Aorta (tissue), 5 donors: ENCODE measurements at regions not wholly inside any gene's neighbourhood (a gene's known extent, or its start where the extent isn't known, plus 50 kb on each side); places are given as distances from the start of the nearest gene placed in this dataset.

Source experiments
- ATAC-seq: fragments of 200-7000 bp; cut with Tn5 transposase; one replicate; pipeline ENCODE4 v1.9.1; 2022; ENCODE audit warnings: moderate library complexity; ENCODE audit not compliant: low FRiP score
- DNase-seq, 2 donors: peaks; one replicate each; pipeline ENCODE4 v3.0.0-alpha.2; 2020
- H3K27ac ChIP-seq, 2 donors: one replicate each; pipeline ENCODE4 v1.5.1; 2013; ENCODE audit warnings: low read length in 2 of 2, mild to moderate bottlenecking in 2 of 2, moderate library complexity in 2 of 2, control low read depth in 1 of 2, inconsistent platforms in 1 of 2, low read depth in 1 of 2
- H3K27me3 ChIP-seq, 2 donors: one replicate each; pipeline ENCODE4 v1.6.1; 2013; ENCODE audit warnings: control low read depth in 1 of 2, low read length in 1 of 2, mild to moderate bottlenecking in 1 of 2, moderate library complexity in 1 of 2; ENCODE audit not compliant: insufficient read depth in 2 of 2, control insufficient read depth in 1 of 2
- H3K36me3 ChIP-seq, 2 donors: one replicate each; pipeline ENCODE4 v1.6.1; 2013; ENCODE audit warnings: control low read depth in 1 of 2, low read length in 1 of 2, mild to moderate bottlenecking in 1 of 2; ENCODE audit not compliant: insufficient read depth in 2 of 2, control insufficient read depth in 1 of 2
- H3K4me1 ChIP-seq, 2 donors: one replicate each; pipeline ENCODE4 v1.6.1; 2013; ENCODE audit warnings: low read length in 2 of 2, control low read depth in 1 of 2, mild to moderate bottlenecking in 1 of 2, moderate library complexity in 1 of 2; ENCODE audit not compliant: insufficient read depth in 2 of 2, control insufficient read depth in 1 of 2
- H3K4me3 ChIP-seq, 2 donors: one replicate each; pipeline ENCODE4 v1.5.1; 2013; ENCODE audit warnings: low read length in 2 of 2, control low read depth in 1 of 2, mild to moderate bottlenecking in 1 of 2
- H3K9me3 ChIP-seq: one replicate; pipeline ENCODE4 v1.6.1; 2013; ENCODE audit warnings: mild to moderate bottlenecking, low read length; ENCODE audit not compliant: control insufficient read depth
- WGBS, 2 donors: extraction: QIAGEN DNeasy Blood & Tissue Kit; methylation state at CpG; one replicate each; pipeline ENCODE4 v1.1.7; 2013; 5-methylcytosine and 5-hydroxymethylcytosine counted together
- intact Hi-C, 2 donors: fragments of 100-400 bp; cut with DNase I; formaldehyde crosslinking; loops; one replicate each; pipeline versions ENCODE4 v1.14.2 to v1.15.0; 2022
- donor health status: healthy with polysubstance abuse.
- donor health status: Bipolar disorder and iron deficiency.
- donor health status: DM: no; HTN: no; CAD: no.
- donor health status: DM: no; HTN: no; CAD: no.
- donor health status: DM: yes; HTN: yes; CAD: no.

DNA sequence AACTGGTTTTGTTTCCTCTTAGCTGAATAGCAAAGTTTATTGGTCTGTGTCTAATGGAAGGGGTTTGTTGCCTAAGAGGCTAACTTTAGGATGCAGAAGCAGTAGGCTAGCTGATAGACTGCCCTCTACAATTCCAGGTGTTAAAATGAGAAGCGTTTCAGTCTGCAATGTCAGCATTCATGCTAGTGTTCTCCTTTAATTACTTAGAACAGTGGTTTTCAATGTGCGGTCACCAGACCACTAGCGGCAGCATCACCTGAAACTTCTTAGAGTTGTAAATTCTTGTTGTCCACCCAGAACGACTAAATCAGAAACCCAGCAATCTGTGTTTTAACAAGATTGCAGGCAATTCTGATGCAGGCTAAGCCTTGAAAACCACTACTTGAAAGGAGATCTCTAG, 392.9 kb downstream of the IPMK start:
- intact Hi-C loops, result no loop called here
- WGBS, 2 donors, result 87 to 90% methylated on average over 4 of the region's 4 CpGs
- Histone ChIP-seq H3K36me3 (no peaks in the 10 kb centered on the region), H3K4me3 (no peak overlapping the region), H3K9me3 (no peaks in the 10 kb centered on the region), H3K4me1 (no peaks in the 10 kb centered on the region), H3K27me3 (no peaks in the 10 kb centered on the region), H3K27ac (no peak overlapping the region)
- DNase-seq, result no peak
- ATAC-seq, result no peak

DNA sequence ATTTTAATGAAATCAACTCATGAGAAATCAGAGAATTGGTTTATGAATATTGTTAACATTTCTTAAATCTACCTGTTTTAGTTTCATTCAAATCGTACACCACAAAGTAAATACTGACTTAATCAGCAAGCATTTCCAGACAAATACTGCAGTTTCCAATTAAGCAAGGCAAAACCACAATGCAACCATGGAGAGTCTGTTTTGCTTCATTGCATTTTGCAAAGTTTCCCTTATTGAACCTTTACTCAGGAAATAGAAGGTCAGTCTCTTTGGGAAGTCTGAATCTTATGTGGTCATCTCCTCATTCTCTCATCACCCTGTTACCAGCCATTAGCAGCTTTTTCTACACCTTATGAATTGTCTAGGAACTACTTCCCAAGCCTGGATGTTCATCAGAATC, 400.5 kb downstream of the IPMK start:
- WGBS, 2 donors, result 37 to 63% methylated on average over 1 of the region's 1 CpG
- H3K4me1 ChIP-seq, result no peaks in the 10 kb centered on the region
- no peaks in the 10 kb centered on the region for H3K27me3 ChIP-seq
- DNase-seq (no peak), ATAC-seq (no peak)
- intact Hi-C loops, result no loop called here
- H3K4me3 ChIP-seq, result no peak overlapping the region
- H3K36me3 ChIP-seq, result no peaks in the 10 kb centered on the region
- no peaks in the 10 kb centered on the region for H3K9me3 ChIP-seq
- H3K27ac ChIP-seq, result no peak overlapping the region

DNA sequence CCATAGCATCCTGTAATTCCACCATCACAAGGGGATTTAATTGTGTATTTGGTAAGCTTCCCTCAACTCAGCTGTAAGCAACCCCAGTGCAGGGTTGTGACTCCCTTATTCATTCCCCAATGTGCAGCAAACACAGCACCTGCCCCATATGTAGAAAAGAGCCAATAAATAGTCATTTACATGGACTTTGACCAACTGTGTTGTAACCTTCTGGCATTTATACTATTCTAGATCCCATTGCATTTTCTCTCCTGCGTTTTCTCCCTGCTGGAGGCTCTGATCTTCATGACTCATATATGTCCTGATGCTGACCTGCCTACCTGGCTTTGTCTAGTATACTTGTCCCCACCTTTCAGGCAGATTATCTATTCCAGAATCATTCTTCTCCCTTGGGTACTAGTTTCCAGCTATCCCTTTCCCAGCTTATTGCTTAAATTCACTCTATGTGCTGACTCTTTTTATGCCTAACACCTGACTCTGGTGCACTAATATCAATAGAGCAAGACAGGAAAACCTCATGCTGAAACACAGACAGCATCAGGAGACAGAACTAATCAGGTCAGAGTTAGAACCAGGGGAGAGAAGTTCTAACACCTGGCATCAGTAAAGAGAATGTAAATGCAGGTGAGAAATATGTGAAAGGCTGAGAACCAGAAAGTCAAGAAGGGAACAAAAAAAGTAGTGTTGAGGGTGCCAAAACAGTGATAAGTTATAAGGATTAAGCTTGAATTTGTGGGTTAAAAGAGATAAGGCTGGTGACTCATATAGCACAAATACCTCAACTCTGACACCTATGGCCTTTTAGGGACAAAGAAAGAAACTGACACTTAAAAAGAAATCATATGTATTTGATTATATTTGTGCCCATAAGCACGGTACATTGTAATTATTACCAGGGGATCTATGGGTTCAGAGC, 402.7 kb downstream of the IPMK start:
- intact Hi-C loops, result no loop called here
- H3K27me3 ChIP-seq, result peaks cover 0 to 2% of the 10 kb centered on the region in 2 donors
- no peaks in the 10 kb centered on the region for H3K9me3 ChIP-seq
- H3K36me3 ChIP-seq, result no peaks in the 10 kb centered on the region
- no peak for DNase-seq
- WGBS, 2 donors, result 25 to 43% methylated on average over 2 of the region's 2 CpGs
- no peaks in the 10 kb centered on the region for H3K4me1 ChIP-seq
- H3K27ac ChIP-seq, result no peak overlapping the region
- no peak for ATAC-seq
- H3K4me3 ChIP-seq, result no peak overlapping the region

DNA sequence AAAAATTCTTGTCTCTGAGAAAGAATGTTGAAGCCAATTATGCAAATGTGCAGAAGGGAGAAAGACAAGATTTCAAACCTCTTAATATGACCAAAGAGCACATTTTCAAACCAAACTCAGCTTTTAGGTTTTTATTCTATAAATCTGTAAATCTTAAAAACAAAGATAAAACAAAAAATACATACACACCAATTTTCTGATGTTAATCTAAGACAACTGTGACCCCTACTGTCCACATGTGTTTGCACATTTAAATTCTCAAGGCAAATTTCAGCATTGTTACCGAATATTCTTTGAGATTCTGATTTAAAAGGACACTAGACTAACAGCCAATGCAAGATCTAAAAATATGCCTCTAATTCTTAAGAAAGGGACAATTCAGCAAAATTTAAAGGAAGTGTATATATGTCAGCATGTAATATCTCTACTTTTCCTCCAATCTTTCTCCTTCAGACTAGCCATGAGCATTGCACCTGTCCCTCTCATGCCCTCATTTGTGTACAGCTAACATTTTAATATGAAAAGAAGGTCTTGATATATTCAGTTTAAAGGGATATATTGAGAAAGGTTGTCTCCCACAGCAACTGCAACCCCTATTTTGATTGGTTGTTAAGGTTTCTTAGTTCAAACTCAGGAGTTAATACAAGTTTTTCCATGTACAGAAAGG, 417.9 kb downstream of the IPMK start:
- Histone ChIP-seq H3K9me3 (no peaks in the 10 kb centered on the region), H3K27ac (no peak overlapping the region), H3K36me3 (no peaks in the 10 kb centered on the region), H3K4me3 (no peak overlapping the region), H3K4me1 (no peaks in the 10 kb centered on the region), H3K27me3 (peaks cover 0 to 3% of the 10 kb centered on the region in 2 donors)
- DNase-seq (no peak), ATAC-seq (no peak)
- 5 to 9% methylated on average over 1 of the region's 1 CpG for WGBS, 2 donors
- intact Hi-C loops, result loop anchor here in 1 of 2 donors (5.0 to 10.0 kb wide), 2 partner anchors 273 to 505 kb away; no protein-coding TSS in a partner anchor

DNA sequence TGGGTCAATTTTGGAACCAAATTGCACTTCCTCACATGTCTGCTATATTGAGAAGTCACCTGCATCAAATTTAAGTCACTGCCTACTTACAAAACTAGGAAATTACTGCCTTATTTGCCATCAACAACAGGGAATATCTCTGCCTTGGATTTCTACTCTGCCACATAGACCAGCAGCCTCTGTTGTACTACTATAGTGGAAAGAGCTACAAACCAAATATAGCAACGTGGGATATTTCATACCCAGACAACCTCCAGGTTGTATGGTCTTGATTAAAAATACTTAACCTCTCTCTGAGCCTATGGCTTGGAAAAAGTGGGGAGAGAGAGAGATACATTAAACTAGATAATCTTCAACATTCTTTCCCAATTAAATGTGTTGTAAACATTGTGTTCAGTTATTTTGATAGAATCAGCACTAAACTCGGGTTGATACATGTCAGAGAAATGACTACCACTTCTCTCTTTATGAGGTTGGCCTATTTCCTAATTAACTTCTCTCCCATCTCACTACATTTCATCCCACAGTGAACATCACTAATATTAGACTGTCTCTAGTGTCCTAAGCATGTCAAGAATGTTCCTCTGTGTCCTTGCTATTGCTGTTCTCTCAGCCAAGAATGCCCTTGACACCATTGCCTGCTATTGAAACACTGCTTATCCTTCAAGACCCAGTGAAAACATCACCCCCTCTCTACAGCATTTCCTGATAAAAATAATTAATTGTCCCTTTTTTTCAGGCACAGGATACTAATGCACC, 421.2 kb downstream of the IPMK start:
- H3K27me3 ChIP-seq, result peaks cover 0 to 3% of the 10 kb centered on the region in 2 donors
- intact Hi-C loops, result loop anchor here in 1 of 2 donors (10.0 kb wide), 1 partner anchor 502 kb away; no protein-coding TSS in a partner anchor
- DNase-seq (no peak), ATAC-seq (no peak)
- WGBS, 2 donors, result 31 to 47% methylated on average over 2 of the region's 2 CpGs
- H3K4me3 ChIP-seq, result no peak overlapping the region
- H3K27ac ChIP-seq, result no peak overlapping the region
- H3K36me3 ChIP-seq, result no peaks in the 10 kb centered on the region
- H3K9me3 ChIP-seq, result no peaks in the 10 kb centered on the region
- H3K4me1 ChIP-seq, result no peaks in the 10 kb centered on the region

DNA sequence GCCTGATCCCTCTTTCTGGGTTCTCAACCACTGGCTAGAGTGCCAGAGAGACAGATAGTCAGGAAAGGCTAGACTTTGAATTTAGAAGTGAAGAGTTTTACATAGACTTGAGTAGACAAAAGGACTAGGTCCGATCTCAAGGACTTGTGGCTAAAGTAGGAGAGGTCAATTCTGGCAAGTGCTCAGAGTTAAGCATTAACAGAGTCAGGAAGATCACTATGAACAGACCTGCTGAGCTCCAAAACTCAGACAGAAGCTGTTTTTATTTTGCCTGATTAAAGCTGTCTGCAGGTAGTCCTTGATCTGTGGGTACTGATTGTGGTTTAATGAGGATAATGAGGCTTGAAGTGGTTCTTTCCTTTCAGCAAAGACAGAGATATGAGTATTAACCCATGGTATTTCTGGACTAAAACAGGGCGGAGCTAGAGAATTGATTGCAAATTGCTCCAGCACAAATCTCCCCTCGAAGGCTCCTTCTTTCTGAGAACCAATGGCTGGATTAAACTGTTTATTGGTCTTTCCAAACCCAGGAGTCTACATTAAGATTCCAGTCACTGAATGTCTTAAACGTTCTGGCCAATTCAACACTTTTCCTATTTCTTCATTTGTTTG, 423.2 kb downstream of the IPMK start:
- no peak overlapping the region for H3K27ac ChIP-seq

DNA sequence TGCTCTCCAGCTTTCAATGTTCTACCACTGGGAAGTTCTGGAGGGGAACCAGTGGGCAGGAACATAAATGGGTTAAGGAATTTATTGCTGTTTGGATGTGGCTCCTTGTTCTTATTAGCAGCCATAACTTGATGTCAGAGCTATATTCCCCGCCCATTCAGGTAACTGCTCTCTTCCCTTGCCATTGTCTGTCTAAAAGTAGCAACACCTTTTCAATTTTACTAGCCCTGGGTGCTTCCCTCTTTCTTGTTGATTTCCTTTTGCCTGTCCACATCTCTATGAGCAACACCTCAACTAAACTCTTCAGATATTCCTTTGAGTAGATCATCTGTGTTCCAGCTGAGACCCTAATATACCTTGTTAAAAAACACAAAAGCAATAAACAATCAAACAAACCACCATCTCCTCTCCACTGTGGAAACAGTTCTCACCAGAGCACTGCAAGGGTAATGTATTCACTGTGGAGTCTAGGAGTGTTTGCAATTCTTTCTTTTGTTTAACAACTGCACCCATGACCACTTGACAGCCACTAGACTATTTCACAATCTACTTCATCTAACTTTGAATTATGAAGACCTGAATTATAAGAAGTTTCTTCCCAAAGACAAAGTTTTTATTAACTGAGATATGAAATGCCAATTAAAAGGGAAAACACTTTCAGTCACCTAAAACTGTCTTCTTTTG, 436.7 kb downstream of the IPMK start:
- intact Hi-C loops, result no loop called here
- no peak for ATAC-seq
- Histone ChIP-seq H3K36me3 (no peaks in the 10 kb centered on the region), H3K27me3 (no peaks in the 10 kb centered on the region), H3K4me3 (no peak overlapping the region), H3K9me3 (no peaks in the 10 kb centered on the region), H3K4me1 (no peaks in the 10 kb centered on the region), H3K27ac (no peak overlapping the region)
- WGBS, 2 donors, result 40 to 84% methylated on average over 1 of the region's 1 CpG
- no peak for DNase-seq

More for the DNA sequence above, 423.2 kb downstream of the IPMK start:
- Histone ChIP-seq H3K27me3 (peaks cover 0 to 3% of the 10 kb centered on the region in 2 donors), H3K9me3 (peaks cover 4% of the 10 kb centered on the region), H3K4me3 (no peak overlapping the region), H3K36me3 (no peaks in the 10 kb centered on the region), H3K4me1 (no peaks in the 10 kb centered on the region)
- WGBS, 2 donors, result 67 to 70% methylated on average over 4 of the region's 4 CpGs
- no peak for DNase-seq
- intact Hi-C loops, result loop anchor here in 1 of 2 donors (10.0 kb wide), 1 partner anchor 500 kb away; no protein-coding TSS in a partner anchor
- ATAC-seq, result no peak

DNA sequence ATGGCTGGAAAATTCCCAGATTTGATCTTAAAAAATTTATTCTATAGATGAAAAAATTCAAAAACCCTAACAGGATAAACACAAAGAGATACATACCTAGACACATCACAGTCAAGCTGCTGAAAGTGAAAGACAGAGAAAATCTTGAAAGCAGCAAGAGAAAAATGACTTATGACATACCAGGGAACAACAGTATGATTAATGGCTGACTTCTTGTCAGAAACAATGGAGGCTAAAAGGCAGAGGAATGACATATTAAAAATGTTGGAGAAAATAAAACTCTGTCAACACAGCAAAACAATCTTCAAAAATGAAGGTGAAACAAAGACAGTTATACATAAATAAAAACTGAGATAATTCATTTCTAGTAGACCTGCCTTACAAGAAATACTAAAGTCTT, 442.7 kb downstream of the IPMK start:
- H3K4me3 ChIP-seq, result no peak overlapping the region
- intact Hi-C loops, result no loop called here
- no peaks in the 10 kb centered on the region for H3K27me3 ChIP-seq
- no peaks in the 10 kb centered on the region for H3K36me3 ChIP-seq
- DNase-seq, result no peak
- no peaks in the 10 kb centered on the region for H3K9me3 ChIP-seq
- H3K27ac ChIP-seq, result no peak overlapping the region
- no peaks in the 10 kb centered on the region for H3K4me1 ChIP-seq
- ATAC-seq, result no peak
